Loucy (cell line): ENCODE measurements at regions not wholly inside any gene's neighbourhood (a gene's known extent, or its start where the extent isn't known, plus 50 kb on each side); places are given as distances from the start of the nearest gene placed in this dataset.

Experiments used
- H2AFZ ChIP-seq: fragments of 200-600 bp; sonication (generic); 2 replicates; pipeline ENCODE4 v1.6.0; 2016; ENCODE audit warnings: antibody characterized with exemption, mild to moderate bottlenecking, low read length, moderate library complexity
- H3F3A ChIP-seq: fragments of 200-600 bp; 2 replicates; pipeline ENCODE4 v1.6.0; 2016; ENCODE audit warnings: antibody characterized with exemption, low read depth, mild to moderate bottlenecking
- H3K27me3 ChIP-seq: fragments of 200-600 bp; sonication (generic); 2 replicates; pipeline ENCODE4 v1.6.1; 2014; ENCODE audit warnings: low read length, mild to moderate bottlenecking; ENCODE audit not compliant: insufficient read depth, poor library complexity, severe bottlenecking
- H3K36me3 ChIP-seq: fragments of 200-600 bp; sonication (generic); 2 replicates; pipeline ENCODE4 v1.6.1; 2016; ENCODE audit warnings: low read length; ENCODE audit not compliant: insufficient read depth
- H3K4me1 ChIP-seq: fragments of 200-600 bp; sonication (generic); 2 replicates; pipeline ENCODE4 v1.5.1; 2014; ENCODE audit warnings: low read length, mild to moderate bottlenecking; ENCODE audit not compliant: insufficient read depth, poor library complexity, severe bottlenecking
- H3K4me2 ChIP-seq: fragments of 200-600 bp; sonication (generic); 2 replicates; pipeline ENCODE4 v1.6.0; 2014; ENCODE audit warnings: antibody characterized with exemption, low read length, low read depth, mild to moderate bottlenecking; ENCODE audit not compliant: poor library complexity, severe bottlenecking
- H3K4me3 ChIP-seq: fragments of 200-600 bp; sonication (generic); 2 replicates; pipeline ENCODE4 v1.5.1; 2014; ENCODE audit warnings: low read length, mild to moderate bottlenecking, mixed read lengths; ENCODE audit not compliant: poor library complexity, severe bottlenecking
- H3K79me2 ChIP-seq: fragments of 200-600 bp; sonication (generic); 2 replicates; pipeline ENCODE4 v1.6.1; 2014; ENCODE audit warnings: low read length; ENCODE audit not compliant: insufficient read depth
- H3K9ac ChIP-seq: fragments of 200-600 bp; sonication (generic); 2 replicates; pipeline ENCODE4 v1.6.0; 2014; ENCODE audit warnings: mild to moderate bottlenecking, low read depth, low read length, moderate library complexity; ENCODE audit not compliant: poor library complexity, severe bottlenecking
- H3K9me2 ChIP-seq: fragments of 200-600 bp; sonication (generic); replicated peaks from 2 replicates; pipeline ENCODE4 v1.6.1; 2016; ENCODE audit warnings: low read depth, low read length, mixed read lengths
- H3K9me3 ChIP-seq: fragments of 200-600 bp; sonication (generic); 2 replicates; pipeline ENCODE4 v1.6.1; 2014; ENCODE audit warnings: mild to moderate bottlenecking, antibody characterized with exemption, low read length, low read depth; ENCODE audit not compliant: insufficient read depth
- H4K20me1 ChIP-seq: fragments of 200-600 bp; sonication (generic); 2 replicates; pipeline ENCODE4 v1.6.0; 2014; ENCODE audit warnings: antibody characterized with exemption, low read length, mild to moderate bottlenecking; ENCODE audit not compliant: insufficient read depth, poor library complexity, severe bottlenecking
- EZH2phosphoT487 ChIP-seq: fragments of 200-600 bp; IDR thresholded peaks from 2 replicates; pipeline ENCODE4 v1.6.1; 2018; ENCODE audit warnings: antibody characterized with exemption, mild to moderate bottlenecking, moderate library complexity, borderline replicate concordance
- TF ChIP-seq, protein P1 (sequence below): fragments of 200-600 bp; sonication (generic); conservative IDR thresholded peaks from 2 replicates; pipeline ENCODE4 v1.5.1; 2014; ENCODE audit warnings: mild to moderate bottlenecking, antibody characterized with exemption, low read length

DNA sequence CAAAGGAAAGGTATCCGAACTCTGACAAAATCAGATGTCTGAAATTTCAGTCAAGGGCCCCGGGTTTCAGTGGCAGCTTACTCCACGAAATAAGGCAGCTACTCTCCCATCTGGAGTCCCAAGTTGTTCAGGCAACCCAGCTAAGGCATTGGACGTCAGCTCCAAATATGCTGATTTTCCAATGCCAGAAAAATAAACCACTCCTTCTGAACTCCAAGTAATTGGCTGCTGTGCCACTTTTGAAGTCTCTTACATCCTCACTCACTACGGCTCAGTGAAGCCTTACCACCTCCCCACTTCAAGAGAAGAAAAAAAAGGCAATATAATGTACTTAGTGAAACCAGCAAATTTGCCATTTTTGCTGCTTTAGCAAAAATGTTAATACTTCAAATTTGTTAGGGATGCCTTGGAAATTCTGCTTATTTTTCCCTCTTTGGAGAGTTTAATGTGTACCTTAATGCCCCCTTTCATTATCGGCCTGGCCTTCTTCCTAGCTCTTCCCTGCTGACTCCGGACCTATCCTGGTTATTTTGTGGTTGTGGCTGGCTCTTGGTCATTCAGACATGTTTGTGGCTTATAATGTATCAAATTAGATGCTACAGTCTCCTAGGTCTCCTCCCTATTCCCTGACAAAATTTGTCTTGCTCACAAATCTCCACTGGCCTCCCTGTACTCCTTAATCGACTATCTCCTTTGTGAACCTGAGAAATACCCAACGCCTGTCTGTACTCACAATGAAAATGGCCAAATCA is 589.2 kb upstream of the ZEB2 start:
- no peaks in the 10 kb centered on the region for H3K9me3 ChIP-seq
- no peak for TF ChIP-seq EZH2phosphoT487
- TF ChIP-seq, protein P1, sequence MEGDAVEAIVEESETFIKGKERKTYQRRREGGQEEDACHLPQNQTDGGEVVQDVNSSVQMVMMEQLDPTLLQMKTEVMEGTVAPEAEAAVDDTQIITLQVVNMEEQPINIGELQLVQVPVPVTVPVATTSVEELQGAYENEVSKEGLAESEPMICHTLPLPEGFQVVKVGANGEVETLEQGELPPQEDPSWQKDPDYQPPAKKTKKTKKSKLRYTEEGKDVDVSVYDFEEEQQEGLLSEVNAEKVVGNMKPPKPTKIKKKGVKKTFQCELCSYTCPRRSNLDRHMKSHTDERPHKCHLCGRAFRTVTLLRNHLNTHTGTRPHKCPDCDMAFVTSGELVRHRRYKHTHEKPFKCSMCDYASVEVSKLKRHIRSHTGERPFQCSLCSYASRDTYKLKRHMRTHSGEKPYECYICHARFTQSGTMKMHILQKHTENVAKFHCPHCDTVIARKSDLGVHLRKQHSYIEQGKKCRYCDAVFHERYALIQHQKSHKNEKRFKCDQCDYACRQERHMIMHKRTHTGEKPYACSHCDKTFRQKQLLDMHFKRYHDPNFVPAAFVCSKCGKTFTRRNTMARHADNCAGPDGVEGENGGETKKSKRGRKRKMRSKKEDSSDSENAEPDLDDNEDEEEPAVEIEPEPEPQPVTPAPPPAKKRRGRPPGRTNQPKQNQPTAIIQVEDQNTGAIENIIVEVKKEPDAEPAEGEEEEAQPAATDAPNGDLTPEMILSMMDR: no peak
- no peaks in the 10 kb centered on the region for H3K4me1 ChIP-seq
- H3K4me2 ChIP-seq: no peak overlapping the region
- no peaks in the 10 kb centered on the region for H3K9me2 ChIP-seq
- H3K36me3 ChIP-seq: no peaks in the 10 kb centered on the region
- no peak overlapping the region for H3K9ac ChIP-seq
- H3F3A ChIP-seq: no peaks in the 10 kb centered on the region
- H2AFZ ChIP-seq: no peak overlapping the region
- H3K79me2 ChIP-seq: no peaks in the 10 kb centered on the region
- no peaks in the 10 kb centered on the region for H3K27me3 ChIP-seq
- no peak overlapping the region for H3K4me3 ChIP-seq
- no peaks in the 10 kb centered on the region for H4K20me1 ChIP-seq

DNA sequence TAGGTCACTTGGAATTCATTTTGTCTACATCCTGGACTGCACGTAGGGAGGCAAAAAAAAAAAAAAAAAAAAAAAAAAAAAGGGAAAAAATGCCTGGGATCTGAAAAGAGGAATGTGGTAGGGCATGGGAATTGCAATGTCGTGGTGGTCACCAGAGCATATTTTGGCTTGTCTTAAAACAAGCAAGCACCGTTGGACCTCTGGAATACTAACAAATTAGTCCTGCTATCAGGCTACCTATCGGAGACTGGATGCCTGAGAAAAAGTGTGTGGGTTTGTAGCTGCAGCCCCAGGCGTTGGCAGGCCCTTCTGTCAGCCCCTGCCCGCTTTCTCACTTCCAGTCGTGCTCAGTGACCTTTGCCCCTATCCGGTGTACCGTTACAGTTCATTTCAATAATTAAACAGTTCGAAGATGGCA is 588.5 kb upstream of the ZEB2 start:
- H2AFZ ChIP-seq: no peak overlapping the region
- no peaks in the 10 kb centered on the region for H4K20me1 ChIP-seq
- H3K36me3 ChIP-seq: no peaks in the 10 kb centered on the region
- no peak for TF ChIP-seq EZH2phosphoT487
- TF ChIP-seq, protein P1: no peak
- no peaks in the 10 kb centered on the region for H3K27me3 ChIP-seq
- H3F3A ChIP-seq: no peaks in the 10 kb centered on the region
- H3K4me3 ChIP-seq: no peak overlapping the region
- no peak overlapping the region for H3K9ac ChIP-seq
- H3K9me2 ChIP-seq: no peaks in the 10 kb centered on the region
- H3K9me3 ChIP-seq: no peaks in the 10 kb centered on the region
- H3K79me2 ChIP-seq: no peaks in the 10 kb centered on the region
- no peak overlapping the region for H3K4me2 ChIP-seq
- H3K4me1 ChIP-seq: no peaks in the 10 kb centered on the region

- no peak overlapping the region for H2AFZ ChIP-seq
- no peak for TF ChIP-seq EZH2phosphoT487
- TF ChIP-seq, protein P1: no peak
Measured at GRCh38 chr2:145106293-145106692, 586.4 kb upstream of the ZEB2 start.

More at GRCh38 chr2:145106293-145106692, 586.4 kb upstream of the ZEB2 start:
- no peaks in the 10 kb centered on the region for H3K9me2 ChIP-seq
- no peaks in the 10 kb centered on the region for H3F3A ChIP-seq
- no peak overlapping the region for H3K4me3 ChIP-seq
- H4K20me1 ChIP-seq: no peaks in the 10 kb centered on the region
- H3K79me2 ChIP-seq: no peaks in the 10 kb centered on the region
- H3K36me3 ChIP-seq: no peaks in the 10 kb centered on the region
- no peaks in the 10 kb centered on the region for H3K4me1 ChIP-seq
- no peak overlapping the region for H3K4me2 ChIP-seq
- H3K9me3 ChIP-seq: no peaks in the 10 kb centered on the region; the same call in 1 of the 2 replicates
- H3K27me3 ChIP-seq: no peaks in the 10 kb centered on the region
- H3K9ac ChIP-seq: no peak overlapping the region
